NT2/D1 (cell line): ENCODE measurements at regions not wholly inside any gene's neighbourhood (a gene's known extent, or its start where the extent isn't known, plus 50 kb on each side); places are given as distances from the start of the nearest gene placed in this dataset.

Source experiments
- SUZ12 ChIP-seq: IDR thresholded peaks from 2 replicates; pipeline ENCODE4 v1.6.1; 2011; ENCODE audit not compliant: insufficient read length, insufficient read depth; ENCODE audit errors: extremely low read depth
- YY1 ChIP-seq: IDR thresholded peaks from 2 replicates; pipeline ENCODE4 v1.6.1; 2011; ENCODE audit not compliant: insufficient read length, insufficient read depth
- ZNF274 ChIP-seq: IDR thresholded peaks from 2 replicates; pipeline ENCODE4 v1.6.1; 2011; ENCODE audit warnings: mild to moderate bottlenecking, low read depth, low read length

- TF ChIP-seq ZNF274 (no peak), YY1 (no peak), SUZ12 (no peak)
Observed at GRCh38 chr6:8549074-8549790, 113.9 kb upstream of the SLC35B3 start.
